Cardiac muscle cell (in vitro differentiated cells and primary cell): ENCODE measurements at regions not wholly inside any gene's neighbourhood (a gene's known extent, or its start where the extent isn't known, plus 50 kb on each side); places are given as distances from the start of the nearest gene placed in this dataset.

Experiments
- DNase-seq, 2 donors: peaks; one replicate each; pipeline versions ENCODE4 v3.0.0 to v3.0.0-alpha.2; 2010 to 2017; ENCODE audit warnings: low read depth in 1 of 2, low spot score in 1 of 2
- H3K27ac ChIP-seq: fragments of 200-600 bp; sonication (generic); 2 replicates; pipeline ENCODE4 v1.5.1; 2016
- H3K27me3 ChIP-seq: fragments of 200-600 bp; sonication (generic); 2 replicates; pipeline ENCODE4 v1.6.0; 2016; ENCODE audit warnings: control low read depth
- H3K36me3 ChIP-seq: fragments of 200-600 bp; sonication (generic); 2 replicates; pipeline ENCODE4 v1.5.1; 2016; ENCODE audit warnings: control low read depth
- H3K4me1 ChIP-seq: fragments of 200-600 bp; sonication (generic); 2 replicates; pipeline ENCODE4 v1.8.1; 2017; ENCODE audit warnings: low read depth, mild to moderate bottlenecking, mixed run types
- H3K4me3 ChIP-seq: fragments of 200-600 bp; sonication (generic); 2 replicates; pipeline ENCODE4 v1.5.1; 2016; ENCODE audit warnings: mild to moderate bottlenecking
- H3K9me3 ChIP-seq: fragments of 200-600 bp; sonication (generic); 2 replicates; pipeline ENCODE4 v1.5.1; 2017; ENCODE audit warnings: low read depth, mild to moderate bottlenecking, control low read depth
- CTCF ChIP-seq: IDR thresholded peaks from 2 replicates; pipeline ENCODE4 v1.5.1; 2012; ENCODE audit warnings: low read depth, mild to moderate bottlenecking, low read length

GRCh38 chr5:12655675-12656074, 751.4 kb upstream of the CTNND2 start:
- no peak for TF ChIP-seq CTCF
- no peak for DNase-seq
- Histone ChIP-seq H3K4me1 (no peaks in the 10 kb centered on the region), H3K9me3 (no peaks in the 10 kb centered on the region), H3K27me3 (no peaks in the 10 kb centered on the region), H3K4me3 (no peak overlapping the region), H3K36me3 (no peaks in the 10 kb centered on the region), H3K27ac (no peak overlapping the region)

- H3K27me3 ChIP-seq: no peaks in the 10 kb centered on the region
- no peak overlapping the region for H3K27ac ChIP-seq
- no peaks in the 10 kb centered on the region for H3K36me3 ChIP-seq
- H3K4me3 ChIP-seq: no peak overlapping the region
- H3K9me3 ChIP-seq: no peaks in the 10 kb centered on the region
- no peak for DNase-seq
- H3K4me1 ChIP-seq: no peaks in the 10 kb centered on the region
- TF ChIP-seq CTCF: no peak
These were observed 748.0 kb upstream of the CTNND2 start for GRCh38 chr5:12652201-12652600.

- TF ChIP-seq CTCF: no peak
- DNase-seq: no peak
- no peak overlapping the region for H3K27ac ChIP-seq
- no peaks in the 10 kb centered on the region for H3K4me1 ChIP-seq
- no peaks in the 10 kb centered on the region for H3K27me3 ChIP-seq
- no peak overlapping the region for H3K4me3 ChIP-seq
- no peaks in the 10 kb centered on the region for H3K36me3 ChIP-seq
- H3K9me3 ChIP-seq: no peaks in the 10 kb centered on the region
These were observed 744.3 kb upstream of the CTNND2 start for GRCh38 chr5:12648558-12648957.

- no peak for TF ChIP-seq CTCF
- no peaks in the 10 kb centered on the region for H3K4me1 ChIP-seq
- no peaks in the 10 kb centered on the region for H3K36me3 ChIP-seq
- no peak overlapping the region for H3K4me3 ChIP-seq
- H3K27me3 ChIP-seq: no peaks in the 10 kb centered on the region
- no peak for DNase-seq
- no peak overlapping the region for H3K27ac ChIP-seq
- no peaks in the 10 kb centered on the region for H3K9me3 ChIP-seq
These were observed 743.4 kb upstream of the CTNND2 start for GRCh38 chr5:12647613-12648012.

GRCh38 chr5:12645582-12645981, 741.3 kb upstream of the CTNND2 start:
- DNase-seq: no peak

More at GRCh38 chr5:12645582-12645981, 741.3 kb upstream of the CTNND2 start:
- Histone ChIP-seq H3K36me3 (no peaks in the 10 kb centered on the region), H3K4me1 (no peaks in the 10 kb centered on the region), H3K4me3 (no peak overlapping the region), H3K9me3 (no peaks in the 10 kb centered on the region), H3K27me3 (no peaks in the 10 kb centered on the region), H3K27ac (no peak overlapping the region)
- TF ChIP-seq CTCF: no peak
